Activated T-cell treated with anti-CD3 and anti-CD28 coated beads, Interleukin-2, amount 50 U/mL, for 48 hours (primary cell): ENCODE measurements at regions not wholly inside any gene's neighbourhood (a gene's known extent, or its start where the extent isn't known, plus 50 kb on each side); places are given as distances from the start of the nearest gene placed in this dataset.
"Not testable (repeated sequence)": the region's sequence is repeated elsewhere in the genome, so short reads cannot be mapped to it uniquely, and the experiment has no call there.

Source experiments
- DNase-seq, 2 experiments: peaks; one replicate each; pipeline ENCODE4 v3.0.0-alpha.2; 2020

- not testable (repeated sequence) for DNase-seq
Measured at GRCh38 chr2:64252251-64252978, 108.2 kb upstream of the PELI1 start.

- DNase-seq: not testable (repeated sequence)
Measured at GRCh38 chr2:64253421-64253820, 109.2 kb upstream of the PELI1 start.

- DNase-seq: no peak
Measured at GRCh38 chr2:64258566-64258965, 114.3 kb upstream of the PELI1 start.

GRCh38 chr2:64259312-64259711 is 115.1 kb upstream of the PELI1 start:
- DNase-seq: no peak

- no peak for DNase-seq
Measured at GRCh38 chr2:64260093-64260803, 116.0 kb upstream of the PELI1 start.

GRCh38 chr2:64260817-64261216 is 116.6 kb upstream of the PELI1 start:
- peak; percentile 35 for DNase-seq

- no peak for DNase-seq
Measured at GRCh38 chr2:64262071-64262470, 117.9 kb upstream of the PELI1 start.

GRCh38 chr2:64262816-64263215 is 118.6 kb upstream of the PELI1 start:
- no peak for DNase-seq

- DNase-seq: no peak
Measured at GRCh38 chr2:64263315-64263714, 119.1 kb upstream of the PELI1 start.

- DNase-seq: no peak
Measured at GRCh38 chr2:64267699-64268098, 123.5 kb upstream of the PELI1 start.

GRCh38 chr2:64268330-64269048 is 124.3 kb upstream of the PELI1 start:
- no peak for DNase-seq

GRCh38 chr2:64273524-64274398 is 129.5 kb upstream of the PELI1 start:
- no peak for DNase-seq

GRCh38 chr2:64274399-64275173 is 130.4 kb upstream of the PELI1 start:
- DNase-seq: peak; percentile 38 to 50

- no peak for DNase-seq
Measured at GRCh38 chr2:64275174-64275466, 130.9 kb upstream of the PELI1 start.

- DNase-seq: no peak
Measured at GRCh38 chr2:64276417-64277095, 132.3 kb upstream of the PELI1 start.

- DNase-seq: no peak
Measured at GRCh38 chr2:64277101-64277849, 133.1 kb upstream of the PELI1 start.

- not testable (repeated sequence) for DNase-seq
Measured at GRCh38 chr2:64280812-64281211, 136.6 kb upstream of the PELI1 start.

- DNase-seq: no peak
Measured at GRCh38 chr2:64283006-64283570, 138.9 kb upstream of the PELI1 start.

GRCh38 chr2:64283641-64284361 is 139.6 kb upstream of the PELI1 start:
- peak; percentile 39 to 48 for DNase-seq

GRCh38 chr2:64284751-64285150 is 140.5 kb upstream of the PELI1 start:
- DNase-seq: no peak
